BLaER1 (cell line): ENCODE measurements at regions not wholly inside any gene's neighbourhood (a gene's known extent, or its start where the extent isn't known, plus 50 kb on each side); places are given as distances from the start of the nearest gene placed in this dataset.

Experiments
- H3K27ac ChIP-seq: shearing (Covaris generic); formaldehyde crosslinking; 2 replicates; pipeline ENCODE4 v1.8.1; 2022
- H3K27me3 ChIP-seq: shearing (Covaris generic); formaldehyde crosslinking; 2 replicates; pipeline ENCODE4 v1.8.1; 2022
- H3K36me3 ChIP-seq: shearing (Covaris generic); formaldehyde crosslinking; 2 replicates; pipeline ENCODE4 v1.8.1; 2022
- H3K4me1 ChIP-seq: shearing (Covaris generic); formaldehyde crosslinking; 2 replicates; pipeline ENCODE4 v1.8.1; 2022
- H3K4me2 ChIP-seq: shearing (Covaris generic); formaldehyde crosslinking; 2 replicates; pipeline ENCODE4 v1.8.1; 2022
- H3K4me3 ChIP-seq: shearing (Covaris generic); formaldehyde crosslinking; 2 replicates; pipeline ENCODE4 v1.8.1; 2022
- H3K9ac ChIP-seq: shearing (Covaris generic); formaldehyde crosslinking; 2 replicates; pipeline ENCODE4 v1.8.1; 2022
- H3K9me3 ChIP-seq: shearing (Covaris generic); formaldehyde crosslinking; 2 replicates; pipeline ENCODE4 v1.8.1; 2022
- H4K20me1 ChIP-seq: shearing (Covaris generic); formaldehyde crosslinking; 2 replicates; pipeline ENCODE4 v1.8.1; 2022
- Cebpa-rat ChIP-seq: shearing (Covaris generic); IDR thresholded peaks from 2 replicates; pipeline ENCODE4 v1.8.1; 2022

DNA sequence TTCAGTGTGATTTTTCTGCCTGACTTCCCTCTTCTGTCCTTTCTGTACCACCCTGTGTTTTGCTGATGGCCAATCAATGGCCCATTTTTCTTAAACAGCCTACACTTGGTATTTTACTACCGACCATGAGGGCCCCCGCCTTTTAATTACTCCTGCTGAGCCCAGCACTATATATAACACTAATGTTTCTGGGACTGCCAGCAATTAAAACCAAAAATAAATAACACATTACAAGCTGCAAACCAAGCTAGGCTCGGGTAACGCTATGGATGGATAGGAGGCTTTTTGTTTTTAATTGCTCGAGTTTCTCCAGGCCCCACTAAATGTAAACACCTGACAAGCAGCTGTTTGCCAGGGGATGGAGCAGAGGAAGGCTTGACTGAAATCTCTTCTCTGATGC, 915.4 kb upstream of the AUTS2 start:
- Histone ChIP-seq H3K9me3 (no peaks in the 10 kb centered on the region), H3K9ac (no peak overlapping the region), H3K4me3 (no peak overlapping the region), H3K4me2 (no peak overlapping the region), H4K20me1 (no peaks in the 10 kb centered on the region), H3K27ac (no peak overlapping the region), H3K4me1 (0 out of 2 replicates have a peak, but pooled peaks cover 3% of the 10 kb centered on the region), H3K27me3 (no peaks in the 10 kb centered on the region), H3K36me3 (no peaks in the 10 kb centered on the region)
- no peak for TF ChIP-seq Cebpa-rat

DNA sequence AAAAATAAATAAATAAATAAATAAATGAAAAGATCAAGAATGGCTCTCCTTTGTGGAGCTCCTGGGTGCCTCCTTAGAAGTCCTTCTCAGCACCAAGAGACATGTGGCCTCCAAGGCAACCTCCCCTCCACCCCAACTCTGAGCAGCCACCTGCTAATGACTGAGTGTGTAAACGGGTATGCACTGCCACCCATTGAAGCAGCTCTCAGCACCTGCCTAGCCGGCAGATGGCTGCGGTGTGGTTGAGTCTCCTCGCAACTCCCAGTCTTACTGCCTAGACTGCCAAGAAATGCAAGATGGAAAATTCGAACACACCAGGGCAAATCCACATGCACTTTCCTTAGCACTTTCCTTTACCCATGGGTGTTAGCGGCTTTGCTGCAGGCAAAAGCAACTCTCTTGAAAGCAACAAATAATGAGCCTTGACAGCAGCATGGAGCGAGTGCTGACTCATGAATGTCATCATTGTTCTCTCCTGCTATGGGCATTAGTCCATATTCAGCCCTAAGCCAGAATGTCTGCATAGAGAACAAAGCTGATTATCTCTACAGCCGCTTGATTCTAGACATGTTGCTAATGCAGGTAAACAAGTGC, 913.9 kb upstream of the AUTS2 start:
- H3K36me3 ChIP-seq, result no peaks in the 10 kb centered on the region
- H3K4me2 ChIP-seq, result no peak overlapping the region
- H3K4me3 ChIP-seq, result no peak overlapping the region
- H4K20me1 ChIP-seq, result no peaks in the 10 kb centered on the region
- no peaks in the 10 kb centered on the region for H3K27me3 ChIP-seq
- no peaks in the 10 kb centered on the region for H3K4me1 ChIP-seq
- H3K27ac ChIP-seq, result no peak overlapping the region
- no peak for TF ChIP-seq Cebpa-rat
- no peaks in the 10 kb centered on the region for H3K9me3 ChIP-seq
- H3K9ac ChIP-seq, result no peak overlapping the region

DNA sequence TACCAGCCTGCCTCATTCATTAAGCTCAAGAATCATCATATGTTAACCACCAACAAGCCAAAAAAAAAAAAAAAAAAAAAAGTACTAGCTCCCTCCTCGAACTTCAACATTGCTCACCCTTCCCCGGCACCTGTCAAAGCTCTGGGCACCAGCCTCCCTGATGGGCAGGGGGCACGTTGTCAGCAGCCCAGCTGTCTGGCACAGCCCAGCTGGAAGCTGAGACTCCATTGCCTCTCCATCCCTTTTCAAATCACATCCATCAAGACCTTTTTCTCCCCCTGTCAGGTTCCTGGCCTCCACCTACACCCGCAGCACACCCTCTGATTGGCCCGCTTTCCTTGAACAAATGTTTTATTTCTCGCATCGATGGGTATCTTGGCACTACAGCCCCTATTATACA, 913.3 kb upstream of the AUTS2 start:
- no peak for TF ChIP-seq Cebpa-rat
- Histone ChIP-seq H3K9me3 (no peaks in the 10 kb centered on the region), H3K4me2 (no peak overlapping the region), H3K4me1 (no peaks in the 10 kb centered on the region), H3K27ac (no peak overlapping the region), H3K9ac (no peak overlapping the region), H3K27me3 (no peaks in the 10 kb centered on the region), H3K36me3 (no peaks in the 10 kb centered on the region), H3K4me3 (no peak overlapping the region), H4K20me1 (no peaks in the 10 kb centered on the region)

DNA sequence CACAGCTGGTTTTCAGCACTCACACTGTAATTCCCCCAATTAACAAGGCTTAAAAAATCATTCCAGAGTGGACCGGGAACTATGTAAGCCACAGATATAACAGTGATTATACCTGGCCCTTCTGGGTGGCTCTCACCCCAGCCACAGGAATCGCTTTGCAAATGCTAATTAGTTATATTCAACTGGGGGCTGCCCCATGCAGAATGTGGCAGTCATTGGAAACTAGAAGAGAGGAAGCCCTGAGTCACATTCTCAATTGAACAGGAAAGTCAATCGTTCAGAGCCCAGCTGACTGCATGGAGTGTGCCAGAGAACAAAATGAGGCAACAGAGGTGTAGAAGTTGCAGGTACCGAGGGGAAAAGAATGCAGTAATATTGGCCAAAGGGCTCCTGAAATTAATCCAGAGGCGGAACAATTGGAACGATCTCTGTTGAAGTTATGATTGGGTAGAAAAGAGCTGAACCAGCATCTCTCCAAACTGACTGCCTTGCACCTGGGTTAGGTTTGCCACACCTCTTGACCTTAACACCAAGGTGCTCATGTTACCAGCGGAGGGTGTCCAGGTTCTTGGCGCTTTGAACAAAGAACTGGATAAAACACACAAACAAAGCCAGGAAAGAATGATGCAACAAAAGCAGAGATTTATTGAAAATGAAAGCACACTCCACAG, 909.7 kb upstream of the AUTS2 start:
- Histone ChIP-seq H4K20me1 (no peaks in the 10 kb centered on the region), H3K9ac (no peak overlapping the region), H3K4me2 (no peak overlapping the region), H3K4me3 (no peak overlapping the region), H3K27me3 (no peaks in the 10 kb centered on the region), H3K27ac (no peak overlapping the region), H3K4me1 (no peaks in the 10 kb centered on the region), H3K9me3 (no peaks in the 10 kb centered on the region; the same call in 1 of the 2 replicates), H3K36me3 (no peaks in the 10 kb centered on the region)
- TF ChIP-seq Cebpa-rat, result no peak

DNA sequence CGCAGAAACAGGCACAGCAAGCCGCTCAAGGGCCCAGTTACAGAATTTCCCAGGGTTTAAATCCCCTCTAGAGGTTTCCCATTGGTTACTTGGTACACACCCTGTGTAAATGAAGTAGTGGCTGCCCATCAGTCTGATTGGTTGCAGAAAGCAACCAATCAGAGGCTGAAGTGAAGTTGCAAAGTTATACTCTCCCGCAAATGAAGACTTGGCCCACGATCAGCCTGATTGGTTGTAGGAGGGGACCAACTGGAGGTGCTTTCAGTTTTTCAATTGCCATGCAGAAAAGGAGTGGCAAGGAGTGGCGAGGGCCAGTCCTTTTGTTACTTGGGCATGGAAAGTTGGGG, 909.2 kb upstream of the AUTS2 start:
- no peaks in the 10 kb centered on the region for H3K27me3 ChIP-seq
- H3K4me3 ChIP-seq, result no peak overlapping the region
- H3K27ac ChIP-seq, result no peak overlapping the region
- no peaks in the 10 kb centered on the region; the same call in 1 of the 2 replicates for H3K9me3 ChIP-seq
- H3K4me1 ChIP-seq, result no peaks in the 10 kb centered on the region
- H3K9ac ChIP-seq, result no peak overlapping the region
- H3K36me3 ChIP-seq, result no peaks in the 10 kb centered on the region
- no peaks in the 10 kb centered on the region for H4K20me1 ChIP-seq
- no peak overlapping the region for H3K4me2 ChIP-seq
- no peak for TF ChIP-seq Cebpa-rat

DNA sequence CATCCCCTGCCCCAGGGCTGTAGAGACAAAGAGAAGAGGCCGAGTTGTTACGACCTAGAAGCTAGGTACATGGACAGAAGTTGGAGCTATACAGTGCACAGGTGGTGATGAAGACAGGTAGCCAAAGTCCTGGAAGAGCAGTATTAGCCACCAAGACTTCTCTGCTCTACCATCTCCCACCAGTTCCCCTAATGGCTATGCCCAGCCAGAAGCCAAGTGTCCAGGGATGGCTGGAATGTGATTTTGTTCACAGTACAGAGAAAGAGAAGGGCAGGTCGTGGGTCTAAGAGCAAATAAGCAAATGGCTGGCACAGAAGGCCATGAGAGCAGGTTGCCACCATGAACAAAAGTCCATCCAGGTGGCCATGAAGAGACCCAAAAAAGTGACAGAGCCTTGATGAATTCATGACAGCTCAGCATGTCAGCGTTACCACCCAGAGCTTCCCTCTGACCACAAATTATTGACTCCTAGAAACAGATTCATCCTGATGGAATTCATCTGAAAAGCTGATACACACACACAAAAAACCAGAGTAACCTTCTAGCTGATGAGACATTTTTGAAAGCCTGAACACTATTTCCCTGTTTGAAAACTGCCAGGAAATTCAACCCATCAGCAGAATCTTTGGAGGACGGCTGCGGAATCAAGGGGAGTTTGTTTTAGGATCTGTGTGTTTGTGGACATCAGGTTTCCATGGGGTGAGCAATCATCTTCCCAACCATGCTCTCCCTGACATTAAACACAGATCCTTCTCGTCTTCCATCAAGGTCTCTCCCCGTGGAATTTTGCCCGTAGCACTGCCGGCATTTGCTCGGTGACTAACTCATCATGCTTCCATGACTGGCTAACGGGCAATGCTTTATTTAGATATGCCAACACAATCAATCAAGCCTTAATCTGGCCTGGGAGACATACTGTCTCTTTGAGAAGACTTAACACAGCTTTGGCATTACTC, 906.7 kb upstream of the AUTS2 start:
- H3K4me2 ChIP-seq, result no peak overlapping the region
- no peaks in the 10 kb centered on the region for H3K36me3 ChIP-seq

DNA sequence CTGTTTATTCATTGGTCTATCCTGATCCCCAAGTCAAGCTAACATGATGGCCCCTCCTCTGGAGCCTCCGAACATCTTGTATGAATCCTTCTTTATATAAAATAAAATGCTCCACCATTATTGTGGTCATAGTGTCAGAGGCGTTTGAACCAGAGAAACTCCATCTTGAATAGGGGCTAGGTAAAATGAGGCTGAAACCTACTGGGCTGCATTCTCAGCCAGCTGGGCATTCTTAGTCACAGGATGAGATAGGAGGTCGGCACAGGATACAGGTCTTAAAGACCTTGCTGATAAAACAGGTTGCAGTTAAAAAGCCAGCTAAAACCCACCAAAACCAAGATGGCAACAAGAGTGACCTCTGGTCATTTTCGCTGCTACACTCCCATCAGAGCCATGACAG, 905.8 kb upstream of the AUTS2 start:
- Histone ChIP-seq H3K9ac (no peak overlapping the region), H3K27ac (no peak overlapping the region), H3K4me1 (no peaks in the 10 kb centered on the region), H3K4me2 (no peak overlapping the region), H3K9me3 (no peaks in the 10 kb centered on the region; the same call in 1 of the 2 replicates), H4K20me1 (no peaks in the 10 kb centered on the region), H3K36me3 (no peaks in the 10 kb centered on the region), H3K4me3 (no peak overlapping the region), H3K27me3 (no peaks in the 10 kb centered on the region)
- TF ChIP-seq Cebpa-rat, result no peak

More for the DNA sequence above, 906.7 kb upstream of the AUTS2 start:
- TF ChIP-seq Cebpa-rat, result no peak
- Histone ChIP-seq H3K27me3 (no peaks in the 10 kb centered on the region), H3K9me3 (no peaks in the 10 kb centered on the region; the same call in 1 of the 2 replicates), H4K20me1 (no peaks in the 10 kb centered on the region), H3K4me3 (no peak overlapping the region), H3K27ac (no peak overlapping the region), H3K9ac (no peak overlapping the region), H3K4me1 (no peaks in the 10 kb centered on the region)

DNA sequence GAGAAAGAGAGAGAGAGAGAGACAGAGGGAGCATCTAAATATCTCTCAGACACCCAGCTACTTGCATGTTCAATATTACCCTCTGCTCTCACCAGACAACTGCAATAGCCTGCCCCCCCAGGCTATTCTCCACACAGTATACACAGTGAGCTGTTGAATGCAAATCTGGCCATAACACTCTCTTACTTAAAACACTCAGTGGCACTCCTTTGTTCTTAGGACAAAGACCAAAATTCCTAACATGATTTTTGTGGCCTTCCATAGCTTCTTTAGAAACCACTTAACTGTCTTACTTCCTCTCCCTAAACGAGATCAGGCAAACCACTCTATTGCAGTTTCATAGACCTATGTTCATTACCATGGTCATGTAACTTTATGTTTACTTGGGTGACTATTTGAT, 903.6 kb upstream of the AUTS2 start:
- Histone ChIP-seq H4K20me1 (no peaks in the 10 kb centered on the region), H3K9me3 (no peaks in the 10 kb centered on the region; the same call in 1 of the 2 replicates), H3K4me1 (no peaks in the 10 kb centered on the region), H3K36me3 (no peaks in the 10 kb centered on the region), H3K27me3 (no peaks in the 10 kb centered on the region), H3K9ac (no peak overlapping the region), H3K27ac (no peak overlapping the region), H3K4me3 (no peak overlapping the region), H3K4me2 (no peak overlapping the region)
- TF ChIP-seq Cebpa-rat, result no peak

DNA sequence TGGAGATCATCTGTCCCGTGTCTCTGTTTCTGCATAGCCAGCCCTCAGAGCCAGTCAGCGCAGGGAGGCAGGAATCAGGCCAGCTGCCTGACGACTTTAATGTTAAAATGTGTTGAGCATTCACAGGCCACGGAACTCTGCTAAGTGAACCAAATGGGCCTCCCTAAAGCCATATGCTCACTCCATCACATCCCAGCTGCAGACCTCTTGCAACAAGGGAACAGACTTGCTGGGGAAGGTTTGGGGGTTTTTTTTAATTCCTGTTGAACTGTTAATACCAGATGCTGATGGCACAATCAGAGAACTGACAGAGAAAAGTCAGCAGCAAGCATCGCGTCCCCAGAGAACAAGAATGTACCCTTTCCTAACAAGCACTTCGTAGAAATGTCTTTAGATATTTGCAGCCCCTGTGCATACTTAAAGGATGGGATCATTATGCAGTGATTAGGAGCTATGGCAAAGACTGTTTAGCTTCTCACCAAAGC, 900.4 kb upstream of the AUTS2 start:
- Histone ChIP-seq H3K9me3 (no peaks in the 10 kb centered on the region; the same call in 1 of the 2 replicates), H3K27me3 (no peaks in the 10 kb centered on the region), H3K27ac (no peak overlapping the region), H3K4me1 (no peaks in the 10 kb centered on the region), H4K20me1 (no peaks in the 10 kb centered on the region), H3K4me2 (no peak overlapping the region), H3K9ac (no peak overlapping the region), H3K4me3 (no peak overlapping the region), H3K36me3 (no peaks in the 10 kb centered on the region)
- TF ChIP-seq Cebpa-rat, result no peak
